Fibroblast of the conjunctiva (primary cell): ENCODE measurements at regions not wholly inside any gene's neighbourhood (a gene's known extent, or its start where the extent isn't known, plus 50 kb on each side); places are given as distances from the start of the nearest gene placed in this dataset.

Experiments
- DNase-seq: peaks from one replicate; pipeline ENCODE4 v3.0.0-alpha.2; 2010; ENCODE audit warnings: low read depth

- DNase-seq: no peak
These were observed 450.4 kb upstream of the CTNND2 start for GRCh38 chr5:12354686-12355085.

- DNase-seq: no peak
These were observed 439.3 kb upstream of the CTNND2 start for GRCh38 chr5:12343558-12343957.

- no peak for DNase-seq
These were observed 431.7 kb upstream of the CTNND2 start for GRCh38 chr5:12335938-12336337.

GRCh38 chr5:12332480-12332879 is 428.2 kb upstream of the CTNND2 start:
- no peak for DNase-seq

- DNase-seq: no peak
These were observed 426.8 kb upstream of the CTNND2 start for GRCh38 chr5:12330993-12331588.

- DNase-seq: no peak
These were observed 426.1 kb upstream of the CTNND2 start for GRCh38 chr5:12330381-12330780.

GRCh38 chr5:12323637-12324229 is 419.5 kb upstream of the CTNND2 start:
- no peak for DNase-seq

- DNase-seq: no peak
These were observed 417.8 kb upstream of the CTNND2 start for GRCh38 chr5:12322042-12322441.

- DNase-seq: no peak
These were observed 416.1 kb upstream of the CTNND2 start for GRCh38 chr5:12320331-12320730.

GRCh38 chr5:12316812-12317211 is 412.6 kb upstream of the CTNND2 start:
- DNase-seq: no peak

- DNase-seq: no peak
These were observed 411.2 kb upstream of the CTNND2 start for GRCh38 chr5:12315461-12315860.

- no peak for DNase-seq
These were observed 409.4 kb upstream of the CTNND2 start for GRCh38 chr5:12313602-12314001.

GRCh38 chr5:12312343-12312742 is 408.1 kb upstream of the CTNND2 start:
- DNase-seq: no peak

- no peak for DNase-seq
These were observed 389.9 kb upstream of the CTNND2 start for GRCh38 chr5:12294151-12294550.

- DNase-seq: no peak
These were observed 388.5 kb upstream of the CTNND2 start for GRCh38 chr5:12292610-12293204.

- DNase-seq: no peak
These were observed 380.4 kb upstream of the CTNND2 start for GRCh38 chr5:12284604-12285003.

GRCh38 chr5:12277504-12278192 is 373.4 kb upstream of the CTNND2 start:
- DNase-seq: no peak

- no peak for DNase-seq
These were observed 370.0 kb upstream of the CTNND2 start for GRCh38 chr5:12274236-12274635.

GRCh38 chr5:12272389-12272788 is 368.1 kb upstream of the CTNND2 start:
- DNase-seq: no peak

- DNase-seq: no peak
These were observed 366.7 kb upstream of the CTNND2 start for GRCh38 chr5:12270914-12271313.

- DNase-seq: no peak
These were observed 364.9 kb upstream of the CTNND2 start for GRCh38 chr5:12269164-12269563.

- no peak for DNase-seq
These were observed 354.3 kb upstream of the CTNND2 start for GRCh38 chr5:12258549-12258948.

GRCh38 chr5:12250454-12250853 is 346.2 kb upstream of the CTNND2 start:
- DNase-seq: no peak
